ENCODE measurements at regions not wholly inside any gene's neighbourhood (a gene's known extent, or its start where the extent isn't known, plus 50 kb on each side); places are given as distances from the start of the nearest gene placed in this dataset.

GRCh38 chr20:4342609-4343008, 93.5 kb upstream of the ADRA1D start:
- H4K20me1 ChIP-seq (ENCODE audit: insufficient read depth): no peaks in the 10 kb centered on the region
- H3K79me2 ChIP-seq (replicated peaks; ENCODE audit: insufficient read depth, low read length): no peaks in the 10 kb centered on the region
- TF ChIP-seq TAF1 (IDR thresholded peaks at IDR 0.05; ENCODE audit: low read depth) (no peak), RAD21 (conservative IDR thresholded peaks at IDR 0.05) (no peak), REST (IDR thresholded peaks at IDR 0.05; ENCODE audit: borderline replicate concordance) (no peak), EZH2 (IDR thresholded peaks at IDR 0.05; ENCODE audit: borderline replicate concordance, insufficient read depth, low read length, poor library complexity, severe bottlenecking) (no peak), EP300 (conservative IDR thresholded peaks at IDR 0.05; ENCODE audit: poor library complexity, severe bottlenecking) (no peak), MXI1 (conservative IDR thresholded peaks at IDR 0.05; ENCODE audit: poor library complexity, severe bottlenecking) (no peak), POLR2AphosphoS5 (IDR thresholded peaks at IDR 0.05) (no peak), SMC3 (conservative IDR thresholded peaks at IDR 0.05; ENCODE audit: poor library complexity) (no peak)
- TF ChIP-seq, protein P1, sequence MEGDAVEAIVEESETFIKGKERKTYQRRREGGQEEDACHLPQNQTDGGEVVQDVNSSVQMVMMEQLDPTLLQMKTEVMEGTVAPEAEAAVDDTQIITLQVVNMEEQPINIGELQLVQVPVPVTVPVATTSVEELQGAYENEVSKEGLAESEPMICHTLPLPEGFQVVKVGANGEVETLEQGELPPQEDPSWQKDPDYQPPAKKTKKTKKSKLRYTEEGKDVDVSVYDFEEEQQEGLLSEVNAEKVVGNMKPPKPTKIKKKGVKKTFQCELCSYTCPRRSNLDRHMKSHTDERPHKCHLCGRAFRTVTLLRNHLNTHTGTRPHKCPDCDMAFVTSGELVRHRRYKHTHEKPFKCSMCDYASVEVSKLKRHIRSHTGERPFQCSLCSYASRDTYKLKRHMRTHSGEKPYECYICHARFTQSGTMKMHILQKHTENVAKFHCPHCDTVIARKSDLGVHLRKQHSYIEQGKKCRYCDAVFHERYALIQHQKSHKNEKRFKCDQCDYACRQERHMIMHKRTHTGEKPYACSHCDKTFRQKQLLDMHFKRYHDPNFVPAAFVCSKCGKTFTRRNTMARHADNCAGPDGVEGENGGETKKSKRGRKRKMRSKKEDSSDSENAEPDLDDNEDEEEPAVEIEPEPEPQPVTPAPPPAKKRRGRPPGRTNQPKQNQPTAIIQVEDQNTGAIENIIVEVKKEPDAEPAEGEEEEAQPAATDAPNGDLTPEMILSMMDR (IDR thresholded peaks at IDR 0.05; ENCODE audit: poor library complexity, severe bottlenecking): no peak
- H2AFZ ChIP-seq (ENCODE audit: low read depth, low read length): no peak overlapping the region
- no peaks in the 10 kb centered on the region for H3K9me2 ChIP-seq (ENCODE audit: insufficient read depth, low read length)
- no peaks in the 10 kb centered on the region for H3F3A ChIP-seq (ENCODE audit: insufficient read depth, low read length, poor library complexity, severe bottlenecking)
- H3K9ac ChIP-seq (ENCODE audit: low read length): no peak overlapping the region
- H3K9me3 ChIP-seq (ENCODE audit: low read length): no peaks in the 10 kb centered on the region
- no peaks in the 10 kb centered on the region for H3K27me3 ChIP-seq (ENCODE audit: insufficient read depth, low read depth, low read length)
- no peak overlapping the region for H3K27ac ChIP-seq (ENCODE audit: low read length)
- H3K4me3 ChIP-seq (ENCODE audit: low read length): no peak overlapping the region
- no peaks in the 10 kb centered on the region for H3K36me3 ChIP-seq (ENCODE audit: insufficient read depth, low read length)
- H3K4me2 ChIP-seq (ENCODE audit: low read length): no peak overlapping the region

GRCh38 chr20:4341804-4342485, 92.9 kb upstream of the ADRA1D start:
- H3K27ac ChIP-seq (ENCODE audit: low read length): no peak overlapping the region
- H3K27me3 ChIP-seq (ENCODE audit: insufficient read depth, low read depth, low read length): no peaks in the 10 kb centered on the region
- H4K20me1 ChIP-seq (ENCODE audit: insufficient read depth): no peaks in the 10 kb centered on the region
- H3K79me2 ChIP-seq (replicated peaks; ENCODE audit: insufficient read depth, low read length): no peaks in the 10 kb centered on the region
- H3K9me2 ChIP-seq (ENCODE audit: insufficient read depth, low read length): no peaks in the 10 kb centered on the region
- no peak overlapping the region for H3K9ac ChIP-seq (ENCODE audit: low read length)
- TF ChIP-seq MXI1 (conservative IDR thresholded peaks at IDR 0.05; ENCODE audit: poor library complexity, severe bottlenecking) (no peak), EP300 (conservative IDR thresholded peaks at IDR 0.05; ENCODE audit: poor library complexity, severe bottlenecking) (no peak), TAF1 (IDR thresholded peaks at IDR 0.05; ENCODE audit: low read depth) (no peak), EZH2 (IDR thresholded peaks at IDR 0.05; ENCODE audit: borderline replicate concordance, insufficient read depth, low read length, poor library complexity, severe bottlenecking) (no peak), RAD21 (conservative IDR thresholded peaks at IDR 0.05) (no peak), POLR2AphosphoS5 (IDR thresholded peaks at IDR 0.05) (no peak), REST (IDR thresholded peaks at IDR 0.05; ENCODE audit: borderline replicate concordance) (no peak), SMC3 (conservative IDR thresholded peaks at IDR 0.05; ENCODE audit: poor library complexity) (no peak)
- TF ChIP-seq, protein P1 (IDR thresholded peaks at IDR 0.05; ENCODE audit: poor library complexity, severe bottlenecking): no peak
- H3K9me3 ChIP-seq (ENCODE audit: low read length): no peaks in the 10 kb centered on the region
- no peak overlapping the region for H2AFZ ChIP-seq (ENCODE audit: low read depth, low read length)
- no peak overlapping the region for H3K4me3 ChIP-seq (ENCODE audit: low read length)
- H3K36me3 ChIP-seq (ENCODE audit: insufficient read depth, low read length): no peaks in the 10 kb centered on the region
- no peaks in the 10 kb centered on the region for H3F3A ChIP-seq (ENCODE audit: insufficient read depth, low read length, poor library complexity, severe bottlenecking)
- no peak overlapping the region for H3K4me2 ChIP-seq (ENCODE audit: low read length)
